HG03378 (cell line): ENCODE measurements at regions not wholly inside any gene's neighbourhood (a gene's known extent, or its start where the extent isn't known, plus 50 kb on each side); places are given as distances from the start of the nearest gene placed in this dataset.
"Not testable (repeated sequence)": the region's sequence is repeated elsewhere in the genome, so short reads cannot be mapped to it uniquely, and the experiment has no call there.

Experiments used
- ATAC-seq: cut with Tn5 transposase; IDR thresholded peaks from one replicate; pipeline ENCODE4 v1.9.1; 2021; ENCODE audit warnings: mild to moderate bottlenecking, moderate library complexity; ENCODE audit not compliant: unreplicated experiment

GRCh38 chr4:137881641-137882040 is 349.3 kb upstream of the PCDH18 start:
- no peak for ATAC-seq

DNA sequence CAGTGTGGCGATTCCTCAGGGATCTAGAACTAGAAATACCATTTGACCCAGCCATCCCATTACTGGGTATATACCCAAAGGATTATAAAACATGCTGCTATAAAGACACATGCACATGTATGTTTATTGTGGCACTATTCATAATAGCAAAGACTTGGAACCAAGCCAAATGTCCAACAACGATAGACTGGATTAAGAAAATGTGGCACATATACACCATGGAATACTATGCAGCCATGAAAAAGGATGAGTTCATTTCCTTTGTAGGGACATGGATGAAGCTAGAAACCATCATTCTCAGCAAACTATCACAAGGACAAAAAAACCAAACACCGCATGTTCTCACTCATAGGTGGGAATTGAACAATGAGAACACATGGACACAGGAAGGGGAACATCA is 335.8 kb upstream of the PCDH18 start:
- not testable (repeated sequence) for ATAC-seq

- ATAC-seq: no peak
Measured at GRCh38 chr4:137866671-137867070, 334.4 kb upstream of the PCDH18 start.

GRCh38 chr4:137861682-137862081 is 329.4 kb upstream of the PCDH18 start:
- ATAC-seq: no peak

GRCh38 chr4:137853424-137853823 is 321.1 kb upstream of the PCDH18 start:
- ATAC-seq: no peak

DNA sequence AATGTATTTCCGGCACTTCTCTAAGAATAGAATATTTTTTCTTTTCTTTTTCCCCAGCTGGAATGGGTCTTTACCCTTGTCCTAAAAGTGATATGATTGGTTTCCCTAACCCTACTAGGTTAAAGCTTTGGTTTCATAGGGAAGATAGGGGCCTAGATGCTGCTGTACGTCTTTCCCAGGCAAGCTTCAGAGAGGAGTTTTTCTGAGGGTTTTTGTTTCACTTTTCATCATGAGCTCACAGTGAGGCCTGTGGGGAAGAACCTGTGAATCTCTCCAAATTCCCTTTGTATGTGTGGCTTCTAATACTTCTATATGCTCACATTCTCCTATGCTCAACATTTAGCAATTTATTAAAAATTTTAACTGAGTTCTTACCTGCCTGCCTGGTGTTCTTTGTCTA is 320.0 kb upstream of the PCDH18 start:
- no peak for ATAC-seq

GRCh38 chr4:137851435-137851834 is 319.1 kb upstream of the PCDH18 start:
- ATAC-seq: no peak

DNA sequence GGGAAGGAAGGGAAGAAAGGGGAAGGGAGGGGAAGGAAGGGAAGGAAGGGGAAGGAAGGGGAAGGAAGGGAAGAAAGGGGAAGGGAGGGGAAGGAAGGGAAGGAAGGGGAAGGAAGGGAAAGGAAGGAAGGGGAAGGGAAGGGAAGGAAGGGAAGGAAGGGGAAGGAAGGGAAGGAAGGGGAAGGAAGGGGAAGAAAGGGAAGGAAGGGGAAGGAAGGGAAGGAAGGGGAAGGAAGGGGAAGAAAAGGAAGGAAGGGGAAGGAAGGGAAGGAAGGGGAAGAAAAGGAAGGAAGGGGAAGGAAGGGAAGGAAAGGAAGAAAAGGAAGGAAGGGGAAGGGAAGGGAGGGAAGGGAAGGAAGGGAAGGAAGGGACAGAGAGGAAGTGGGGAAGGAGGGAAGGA is 295.7 kb upstream of the PCDH18 start:
- ATAC-seq: not testable (repeated sequence)

DNA sequence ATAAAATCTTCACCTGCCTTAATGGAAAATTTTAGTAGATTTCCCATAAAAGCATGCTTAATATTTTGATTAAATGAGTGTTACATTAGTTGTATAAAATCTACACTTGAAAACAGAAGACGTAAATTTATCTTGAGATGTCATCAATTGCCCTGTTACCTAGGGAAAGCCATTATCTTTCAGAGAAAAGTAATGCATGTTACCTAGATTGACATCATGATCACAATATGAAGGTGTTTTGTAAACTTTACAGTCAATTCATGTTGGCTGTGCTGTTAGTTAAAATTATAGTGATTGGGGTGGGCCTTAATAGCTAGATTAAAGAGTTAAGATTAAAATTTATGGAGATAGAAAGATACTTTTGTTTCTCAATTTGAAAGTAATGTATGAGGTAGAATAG is 293.2 kb upstream of the PCDH18 start:
- no peak for ATAC-seq

GRCh38 chr4:137823007-137823406 is 290.7 kb upstream of the PCDH18 start:
- no peak for ATAC-seq

DNA sequence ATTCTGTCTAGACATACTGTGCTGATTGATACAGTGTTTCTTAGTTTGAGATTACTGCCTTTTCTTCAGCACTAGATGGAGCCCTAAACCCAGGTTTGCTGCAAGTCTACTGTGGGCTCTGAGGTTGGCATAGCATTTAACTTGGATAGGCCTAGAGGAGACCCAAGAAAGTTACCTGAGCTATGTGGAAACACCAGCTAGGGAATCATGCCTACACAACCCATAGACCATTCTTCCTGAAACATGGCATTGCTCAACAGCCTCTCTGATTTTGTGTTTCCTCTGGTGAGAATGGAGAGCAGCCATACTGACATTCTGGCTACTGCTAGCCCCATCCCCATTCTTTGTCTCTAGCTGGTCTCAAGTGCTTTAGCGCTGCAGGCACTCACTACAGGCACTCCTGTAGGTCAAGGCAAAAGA is 287.7 kb upstream of the PCDH18 start:
- peak; percentile 91 for ATAC-seq

GRCh38 chr4:137812258-137812657 is 280.0 kb upstream of the PCDH18 start:
- ATAC-seq: no peak

GRCh38 chr4:137806420-137806819 is 274.1 kb upstream of the PCDH18 start:
- ATAC-seq: no peak

DNA sequence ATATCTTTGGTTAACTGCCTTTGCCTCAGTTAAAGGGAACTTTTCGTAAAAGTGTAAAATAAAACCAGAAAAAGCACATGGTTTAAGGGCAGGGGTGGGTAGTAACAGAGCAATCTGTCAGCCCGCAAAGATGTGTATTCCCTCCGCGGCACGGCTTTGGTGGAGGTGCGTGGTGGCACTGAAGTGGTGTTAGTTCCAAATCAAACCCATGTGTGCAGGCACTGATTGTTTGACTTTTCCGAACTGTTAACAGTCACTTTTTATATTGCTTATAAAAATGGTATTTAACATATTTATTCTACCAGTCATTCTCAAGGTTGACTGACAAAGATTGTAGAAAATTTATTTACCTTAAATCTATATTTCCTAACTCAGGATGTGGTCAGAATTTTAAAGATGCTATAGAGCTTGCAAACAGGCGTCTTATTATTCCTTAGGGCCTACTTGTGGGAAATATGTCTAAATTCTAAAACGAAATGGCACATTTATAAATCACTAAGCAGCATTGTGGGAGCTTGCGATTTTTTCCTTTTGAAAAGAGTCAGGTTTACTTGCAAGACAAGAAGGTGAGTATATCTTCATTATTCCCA is 272.7 kb upstream of the PCDH18 start:
- no peak for ATAC-seq

- ATAC-seq: no peak
Measured at GRCh38 chr4:137800861-137801260, 268.6 kb upstream of the PCDH18 start.

DNA sequence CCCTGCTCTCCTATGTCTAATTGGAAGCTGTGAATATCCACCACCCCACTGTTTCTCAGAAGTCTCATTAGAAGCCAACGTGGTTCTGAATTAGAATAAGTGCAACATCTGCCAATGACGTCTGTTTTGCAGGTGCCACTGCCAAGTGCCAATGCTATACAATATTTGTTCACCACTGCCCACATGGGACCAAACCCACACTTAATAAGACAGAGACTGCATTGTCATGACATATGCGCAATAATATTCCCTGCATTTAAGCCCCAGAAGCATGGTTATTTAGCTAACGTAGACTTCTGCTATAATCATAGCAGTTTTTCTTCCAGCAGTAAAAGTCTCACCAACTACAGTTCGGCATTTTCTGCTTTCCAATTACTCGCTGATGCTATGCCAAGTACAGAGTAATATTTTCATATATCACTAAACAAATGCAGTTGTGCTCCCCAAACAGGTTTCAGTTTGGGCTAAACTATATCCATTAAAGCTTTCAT is 262.5 kb upstream of the PCDH18 start:
- ATAC-seq: no peak

- not testable (repeated sequence) for ATAC-seq
Measured at GRCh38 chr4:137789263-137789662, 257.0 kb upstream of the PCDH18 start.

DNA sequence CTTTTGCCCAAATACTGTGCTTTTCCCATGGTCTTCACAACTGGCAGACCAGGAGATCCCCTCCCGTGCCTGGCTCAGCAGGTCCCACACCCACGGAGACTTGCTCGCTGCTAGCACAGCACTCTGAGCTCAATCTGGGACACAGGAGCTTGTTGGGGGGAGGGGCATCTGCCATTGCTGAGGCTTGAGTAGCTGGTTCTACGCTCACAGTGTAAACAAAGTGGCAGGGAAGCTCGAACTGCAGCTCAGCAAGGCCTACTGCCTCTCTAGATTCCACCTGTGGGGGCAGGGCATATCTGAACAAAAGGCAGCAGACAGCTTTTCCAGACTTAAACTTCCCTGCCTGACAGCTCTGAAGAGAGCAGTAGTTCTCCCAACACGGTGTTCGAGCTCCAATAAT is 251.6 kb upstream of the PCDH18 start:
- ATAC-seq: not testable (repeated sequence)

DNA sequence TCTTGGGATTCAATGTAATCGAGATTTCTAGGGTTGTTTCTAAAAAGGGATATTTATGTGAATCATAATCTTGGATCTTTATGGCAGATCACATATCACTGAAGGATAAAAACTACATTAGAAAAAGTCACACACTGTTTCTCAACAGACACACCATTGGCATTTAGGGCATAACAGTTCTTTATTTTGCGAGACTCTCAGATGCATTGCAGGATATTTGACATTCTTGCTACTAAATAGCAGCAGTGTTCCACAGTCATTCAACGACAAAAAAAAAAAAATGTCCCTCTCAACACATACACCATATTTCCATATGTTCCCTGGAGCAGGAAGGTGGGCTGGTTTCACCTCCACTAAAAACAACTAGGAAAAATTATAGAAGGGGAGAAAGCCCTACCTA is 243.4 kb upstream of the PCDH18 start:
- ATAC-seq: no peak

DNA sequence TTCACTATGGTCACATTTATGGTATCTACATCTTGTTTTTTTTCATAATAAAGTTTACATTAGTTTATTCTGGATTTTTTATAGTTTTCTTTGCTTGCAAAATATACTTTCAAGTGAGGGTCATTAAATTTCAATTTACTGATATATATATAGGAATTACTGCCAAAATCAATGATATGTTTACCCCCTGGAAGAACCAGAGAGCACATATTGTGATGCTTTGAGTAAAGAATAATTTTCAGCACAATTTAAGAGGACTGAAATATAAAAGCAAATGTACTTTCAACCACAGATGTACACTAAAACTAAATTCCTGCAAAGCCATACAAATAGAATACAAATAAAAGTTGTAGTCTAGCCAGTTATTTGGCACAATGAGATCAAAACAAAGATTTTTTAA is 242.2 kb upstream of the PCDH18 start:
- ATAC-seq: no peak

DNA sequence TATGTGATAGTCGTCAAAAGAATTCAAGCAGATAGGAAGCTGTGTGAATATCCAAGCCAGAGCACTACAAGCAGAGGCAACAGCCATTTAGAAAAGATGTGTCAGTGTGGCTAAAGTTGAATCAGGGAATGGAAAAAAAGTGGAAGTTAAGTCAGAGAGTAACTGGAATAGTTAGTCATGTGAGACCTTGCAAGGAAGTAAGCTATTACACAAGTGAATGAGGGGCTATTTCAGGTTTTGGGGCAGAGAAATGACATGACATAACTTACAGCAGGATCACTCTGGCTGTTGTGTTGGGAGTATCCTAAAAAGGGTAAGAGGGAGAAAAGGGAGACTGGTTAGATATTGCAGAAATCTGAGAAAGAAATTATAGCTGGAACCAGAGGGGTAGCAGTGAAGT is 236.6 kb upstream of the PCDH18 start:
- ATAC-seq: no peak

DNA sequence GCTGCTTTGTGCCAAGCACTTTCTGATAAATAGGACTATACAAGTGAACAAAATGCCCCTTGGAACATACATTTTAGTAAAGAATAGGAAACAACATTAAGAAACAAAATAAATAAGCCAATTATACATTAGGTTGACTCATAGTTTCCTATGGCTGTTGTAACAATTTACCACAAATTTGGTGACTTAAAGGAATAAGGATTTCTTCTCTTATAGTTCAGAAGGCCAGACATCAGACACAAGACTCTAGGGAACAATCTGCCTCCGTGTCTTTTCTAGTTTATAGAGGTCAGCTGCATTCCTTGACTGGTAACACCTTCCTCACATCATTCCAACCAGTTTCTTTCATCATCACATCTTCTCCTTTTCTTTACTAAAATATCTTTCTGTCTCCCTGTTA is 235.9 kb upstream of the PCDH18 start:
- ATAC-seq: no peak

- no peak for ATAC-seq
Measured at GRCh38 chr4:137762591-137762990, 230.3 kb upstream of the PCDH18 start.
